ENCODE measurements at regions not wholly inside any gene's neighbourhood (a gene's known extent, or its start where the extent isn't known, plus 50 kb on each side); places are given as distances from the start of the nearest gene placed in this dataset.

GRCh38 chr13:58528351-58528750 is 896.8 kb downstream of the PCDH17 start:
- no peak for DNase-seq

- DNase-seq = no peak
Observed at GRCh38 chr13:58531614-58532013, 900.1 kb downstream of the PCDH17 start.

GRCh38 chr13:58542530-58542929 is 911.0 kb downstream of the PCDH17 start:
- no peak for DNase-seq

GRCh38 chr13:58547419-58547818 is 915.9 kb downstream of the PCDH17 start:
- no peak for DNase-seq

GRCh38 chr13:58566176-58566575 is 934.6 kb downstream of the PCDH17 start:
- no peak for DNase-seq

- DNase-seq = no peak
Observed at GRCh38 chr13:58573743-58574142, 942.2 kb downstream of the PCDH17 start.

GRCh38 chr13:58574791-58575190 is 943.2 kb downstream of the PCDH17 start:
- DNase-seq = no peak

- no peak for DNase-seq
Observed at GRCh38 chr13:58579468-58579867, 947.9 kb downstream of the PCDH17 start.

- DNase-seq = no peak
Observed at GRCh38 chr13:58583966-58584365, 952.4 kb downstream of the PCDH17 start.

GRCh38 chr13:58584610-58585009 is 953.1 kb downstream of the PCDH17 start:
- no peak for DNase-seq

- no peak for DNase-seq
Observed at GRCh38 chr13:58587183-58587582, 955.6 kb downstream of the PCDH17 start.

- no peak for DNase-seq
Observed at GRCh38 chr13:58592052-58592451, 960.5 kb downstream of the PCDH17 start.

GRCh38 chr13:58592786-58593185 is 961.2 kb downstream of the PCDH17 start:
- DNase-seq = no peak

- no peak for DNase-seq
Observed at GRCh38 chr13:58594747-58595600, 963.4 kb downstream of the PCDH17 start.

GRCh38 chr13:58597552-58597951 is 966.0 kb downstream of the PCDH17 start:
- DNase-seq = no peak

- DNase-seq = no peak
Observed at GRCh38 chr13:58598241-58598640, 966.7 kb downstream of the PCDH17 start.

GRCh38 chr13:58611117-58611516 is 979.6 kb downstream of the PCDH17 start:
- DNase-seq = no peak

GRCh38 chr13:58617880-58618665 is 986.5 kb downstream of the PCDH17 start:
- DNase-seq = no peak

- DNase-seq = no peak
Observed at GRCh38 chr13:58619396-58620113, 988.0 kb downstream of the PCDH17 start.

GRCh38 chr13:58620176-58620575 is 988.6 kb downstream of the PCDH17 start:
- DNase-seq = no peak

- no peak for DNase-seq
Observed at GRCh38 chr13:58625703-58626389, 994.3 kb downstream of the PCDH17 start.

- no peak for DNase-seq
Observed at GRCh38 chr13:58630794-58631193, 999.2 kb downstream of the PCDH17 start.

- DNase-seq = no peak
Observed at GRCh38 chr13:58633226-58633625, 1001.7 kb downstream of the PCDH17 start.
